Adrenal gland (tissue), 9 donors: ENCODE measurements at regions not wholly inside any gene's neighbourhood (a gene's known extent, or its start where the extent isn't known, plus 50 kb on each side); places are given as distances from the start of the nearest gene placed in this dataset.

Experiments
- DNase-seq, 7 donors: peaks; one replicate each; pipeline ENCODE4 v3.0.0-alpha.2; 2019 to 2020
- H3K27ac ChIP-seq, 5 donors: fragments of 200-600 bp; sonication (generic) in 4 of 5; 1 replicate in 3 of 5; 2 replicates in 2 of 5; pipeline versions ENCODE4 v1.5.1 to v1.8.0; 2016 to 2020; ENCODE audit warnings: mild to moderate bottlenecking in 1 of 5
- H3K27me3 ChIP-seq: fragments of 200-600 bp; 2 replicates; pipeline ENCODE4 v1.8.0; 2021
- H3K36me3 ChIP-seq, 2 donors: fragments of 200-600 bp; replicated peaks in 1 of 2; 1 replicate in 1 of 2; 2 replicates in 1 of 2; pipeline versions ENCODE4 v1.5.1 to v1.8.0; 2018 to 2022
- H3K4me1 ChIP-seq, 2 donors: fragments of 200-600 bp; replicated peaks in 1 of 2; 1 replicate in 1 of 2; 2 replicates in 1 of 2; pipeline versions ENCODE4 v1.5.1 to v1.8.0; 2018 to 2021
- H3K4me3 ChIP-seq, 4 donors: fragments of 200-600 bp; sonication (generic) in 3 of 4; one replicate each; pipeline ENCODE4 v1.5.1; 2016 to 2018
- H3K9me3 ChIP-seq, 3 donors: fragments of 200-600 bp; sonication (generic) in 1 of 3; replicated peaks in 1 of 3; 1 replicate in 2 of 3; 2 replicates in 1 of 3; pipeline versions ENCODE4 v1.5.1 to v1.8.0; 2016 to 2021
- CTCF ChIP-seq, 6 experiments: fragments of 450-650 bp in 4 of 6; fragments of 200-600 bp in 2 of 6; sonication (generic) in 1 of 6; IDR thresholded peaks; 1 replicate in 5 of 6; 2 replicates in 1 of 6; pipeline versions ENCODE4 v1.5.1 to v1.8.0; 2016 to 2021; ENCODE audit warnings: antibody characterized with exemption in 6 of 6, mild to moderate bottlenecking in 2 of 6, moderate library complexity in 1 of 6
- POLR2A ChIP-seq, 2 donors: fragments of 450-650 bp; IDR thresholded peaks; one replicate each; pipeline ENCODE4 v1.6.1; 2017; ENCODE audit warnings: antibody characterized with exemption in 2 of 2, mild to moderate bottlenecking in 2 of 2, moderate library complexity in 1 of 2
- WGBS, 4 donors: extraction: QIAGEN DNeasy Blood & Tissue Kit in 2 of 4; methylation state at CpG; one replicate each; pipeline versions ENCODE4 v1.1.5 to v1.1.7; 2013 to 2017; 5-methylcytosine and 5-hydroxymethylcytosine counted together
- intact Hi-C, 2 donors: fragments of 100-400 bp; cut with DNase I; formaldehyde crosslinking; loops; one replicate each; pipeline versions ENCODE4 v1.14.1 to v1.15.0; 2022 to 2023
- donor health status: healthy with polysubstance abuse.
- donor health status: Bipolar disorder and iron deficiency.
- donor health status: DM: yes; HTN: yes; CAD: no.
- donor health status: DM: no; HTN: no; CAD: no.
- donor health status: DM: no; HTN: no; CAD: no.

GRCh38 chr4:86482306-86483172, 111.6 kb upstream of the PTPN13 start:
- H3K4me1 ChIP-seq: peaks cover 0 to 7% of the 10 kb centered on the region in 2 donors

GRCh38 chr4:86483173-86483490, 111.0 kb upstream of the PTPN13 start:
- H3K4me1 ChIP-seq: peaks cover 0 to 7% of the 10 kb centered on the region in 2 donors
- no peaks in the 10 kb centered on the region for H3K36me3 ChIP-seq
- 52 to 61% (median 58%) methylated on average over 2 of the region's 2 CpGs for WGBS, 4 donors
- TF ChIP-seq CTCF (IDR thresholded peaks at IDR 0.05): no peak
- no peak for TF ChIP-seq POLR2A (IDR thresholded peaks at IDR 0.05)
- no peak overlapping the region for H3K27ac ChIP-seq
- intact Hi-C loops: no loop called here
- no peak for DNase-seq
- no peak overlapping the region for H3K4me3 ChIP-seq
- H3K27me3 ChIP-seq: no peaks in the 10 kb centered on the region
- H3K9me3 ChIP-seq: no peaks in the 10 kb centered on the region

More at GRCh38 chr4:86482306-86483172, 111.6 kb upstream of the PTPN13 start:
- Histone ChIP-seq H3K27me3 (no peaks in the 10 kb centered on the region), H3K4me3 (no peak overlapping the region), H3K9me3 (no peaks in the 10 kb centered on the region), H3K27ac (no peak overlapping the region), H3K36me3 (no peaks in the 10 kb centered on the region)
- WGBS, 4 donors: 43 to 50% (median 44%) methylated on average over 5 of the region's 5 CpGs
- DNase-seq: no peak
- intact Hi-C loops: no loop called here
- TF ChIP-seq CTCF (IDR thresholded peaks at IDR 0.05) (peak in 2 of 6 experiments; percentile 9 to 17), POLR2A (IDR thresholded peaks at IDR 0.05) (no peak)

- Histone ChIP-seq H3K4me3 (no peak overlapping the region), H3K4me1 (peaks cover 0 to 7% of the 10 kb centered on the region in 2 donors), H3K9me3 (no peaks in the 10 kb centered on the region), H3K36me3 (no peaks in the 10 kb centered on the region), H3K27ac (no peak overlapping the region), H3K27me3 (no peaks in the 10 kb centered on the region)
- no peak for DNase-seq
- WGBS, 4 donors: 41 to 63% (median 49%) methylated on average over 2 of the region's 2 CpGs
- intact Hi-C loops: no loop called here
- TF ChIP-seq CTCF (IDR thresholded peaks at IDR 0.05) (no peak), POLR2A (IDR thresholded peaks at IDR 0.05) (no peak)
Observed at GRCh38 chr4:86483773-86484172, 110.3 kb upstream of the PTPN13 start.

- no peak for DNase-seq
- Histone ChIP-seq H3K36me3 (no peaks in the 10 kb centered on the region), H3K4me3 (no peak overlapping the region), H3K27ac (no peak overlapping the region), H3K4me1 (peaks cover 0 to 7% of the 10 kb centered on the region in 2 donors), H3K9me3 (no peaks in the 10 kb centered on the region), H3K27me3 (no peaks in the 10 kb centered on the region)
- TF ChIP-seq CTCF (IDR thresholded peaks at IDR 0.05) (no peak), POLR2A (IDR thresholded peaks at IDR 0.05) (no peak)
- WGBS, 4 donors: 83 to 91% (median 88%) methylated on average over 3 of the region's 3 CpGs
- intact Hi-C loops: no loop called here
Observed at GRCh38 chr4:86484241-86484640, 109.9 kb upstream of the PTPN13 start.
